WTC11 (cell line): ENCODE measurements at regions not wholly inside any gene's neighbourhood (a gene's known extent, or its start where the extent isn't known, plus 50 kb on each side); places are given as distances from the start of the nearest gene placed in this dataset.

Experiments
- ATAC-seq: fragments of 200-7000 bp; cut with Tn5 transposase; 2 replicates; pipeline ENCODE4 v1.10.0; 2021; ENCODE audit warnings: mild to moderate bottlenecking, moderate library complexity
- CTCF ChIA-PET: fragments of 300-600 bp; sonication (Branson Sonifier 250); formaldehyde crosslinking; loops from one replicate; lab custom pipeline; 2021; ENCODE audit warnings: antibody characterized with exemption; lab: Charles Lee
- POLR2A ChIA-PET: fragments of 350-600 bp; sonication (Branson Sonifier 250); formaldehyde crosslinking; loops from one replicate; lab custom pipeline; 2021; ENCODE audit warnings: antibody characterized with exemption; lab: Charles Lee
- DNase-seq: peaks from one replicate; pipeline ENCODE4 v3.0.0; 2021; ENCODE audit warnings: low spot score
- H3K27ac Mint-ChIP-seq: 2 replicates; pipeline ENCODE4 v1.8.0; 2021; ENCODE audit warnings: mixed read lengths
- H3K27me3 Mint-ChIP-seq: 2 replicates; pipeline ENCODE4 v1.8.0; 2021; ENCODE audit warnings: low read depth, mild to moderate bottlenecking, moderate library complexity, mixed read lengths
- H3K36me3 Mint-ChIP-seq: 2 replicates; pipeline ENCODE4 v1.8.0; 2021; ENCODE audit warnings: mixed read lengths
- H3K4me1 Mint-ChIP-seq: 2 replicates; pipeline ENCODE4 v1.8.0; 2022; ENCODE audit warnings: mixed read lengths
- H3K4me3 Mint-ChIP-seq: 2 replicates; pipeline ENCODE4 v1.8.0; 2021; ENCODE audit warnings: mild to moderate bottlenecking, moderate library complexity, mixed read lengths
- H3K9me3 Mint-ChIP-seq: 2 replicates; pipeline ENCODE4 v1.8.0; 2021; ENCODE audit warnings: mixed read lengths
- ATF3 ChIP-seq: sonication (generic); formaldehyde crosslinking; conservative IDR thresholded peaks from 2 replicates; pipeline ENCODE4 v1.8.1; 2022; ENCODE audit warnings: mild to moderate bottlenecking, missing genetic modification reagents
- CREM ChIP-seq: sonication (generic); formaldehyde crosslinking; IDR thresholded peaks from 2 replicates; pipeline ENCODE4 v1.8.1; 2022; ENCODE audit warnings: mild to moderate bottlenecking, missing genetic modification reagents, moderate library complexity
- E2F1 ChIP-seq: sonication (generic); formaldehyde crosslinking; IDR thresholded peaks from 2 replicates; pipeline ENCODE4 v1.8.0; 2022; ENCODE audit warnings: mild to moderate bottlenecking, missing genetic modification reagents
- E2F4 ChIP-seq: sonication (generic); formaldehyde crosslinking; IDR thresholded peaks from 2 replicates; pipeline ENCODE4 v1.8.1; 2022; ENCODE audit warnings: low read depth, mild to moderate bottlenecking, moderate library complexity, missing genetic modification reagents, borderline replicate concordance
- E2F5 ChIP-seq: sonication (generic); formaldehyde crosslinking; IDR thresholded peaks from 2 replicates; pipeline ENCODE4 v1.8.1; 2022; ENCODE audit warnings: mild to moderate bottlenecking, moderate library complexity, missing genetic modification reagents
- ESRRA ChIP-seq: sonication (generic); formaldehyde crosslinking; IDR thresholded peaks from 2 replicates; pipeline ENCODE4 v1.8.1; 2022; ENCODE audit warnings: mild to moderate bottlenecking, missing genetic modification reagents, borderline replicate concordance
- GTF2I ChIP-seq: fragments of 250-450 bp; sonication (Bioruptor Pico); conservative IDR thresholded peaks from 2 replicates; pipeline ENCODE4 v1.4.0; 2021; ENCODE audit warnings: mild to moderate bottlenecking
- HMGA2 ChIP-seq: fragments of 250-450 bp; sonication (Bioruptor Pico); IDR thresholded peaks from 2 replicates; pipeline ENCODE4 v1.4.0; 2021; ENCODE audit warnings: mild to moderate bottlenecking, moderate library complexity
- HMGXB4 ChIP-seq: sonication (generic); formaldehyde crosslinking; IDR thresholded peaks from 2 replicates; pipeline ENCODE4 v1.8.1; 2023; ENCODE audit warnings: mild to moderate bottlenecking, moderate library complexity, missing genetic modification reagents
- JAZF1 ChIP-seq: fragments of 250-450 bp; sonication (Bioruptor Pico); IDR thresholded peaks from 2 replicates; pipeline ENCODE4 v1.9.0; 2021; ENCODE audit warnings: moderate library complexity, mild to moderate bottlenecking, inconsistent platforms
- KAT7 ChIP-seq: sonication (generic); formaldehyde crosslinking; IDR thresholded peaks from 2 replicates; pipeline ENCODE4 v1.8.1; 2023; ENCODE audit warnings: missing genetic modification reagents, mild to moderate bottlenecking, borderline replicate concordance
- MAX ChIP-seq: sonication (generic); formaldehyde crosslinking; IDR thresholded peaks from 2 replicates; pipeline ENCODE4 v1.8.0; 2022; ENCODE audit warnings: mild to moderate bottlenecking, missing genetic modification reagents
- NFE2L1 ChIP-seq: sonication (generic); formaldehyde crosslinking; IDR thresholded peaks from 2 replicates; pipeline ENCODE4 v1.8.1; 2023; ENCODE audit warnings: missing genetic modification reagents
- NR1H2 ChIP-seq: sonication (generic); formaldehyde crosslinking; IDR thresholded peaks from 2 replicates; pipeline ENCODE4 v1.9.0; 2021; ENCODE audit warnings: mild to moderate bottlenecking, moderate library complexity, missing genetic modification reagents
- NR2C2 ChIP-seq: sonication (generic); formaldehyde crosslinking; IDR thresholded peaks from 2 replicates; pipeline ENCODE4 v1.8.0; 2022; ENCODE audit warnings: mild to moderate bottlenecking, missing genetic modification reagents
- SMAD4 ChIP-seq: sonication (generic); formaldehyde crosslinking; IDR thresholded peaks from 2 replicates; pipeline ENCODE4 v1.8.0; 2022; ENCODE audit warnings: mild to moderate bottlenecking, missing genetic modification reagents
- TCF7 ChIP-seq: sonication (generic); formaldehyde crosslinking; IDR thresholded peaks from 2 replicates; pipeline ENCODE4 v1.8.0; 2022; ENCODE audit warnings: mild to moderate bottlenecking, low read depth, missing genetic modification reagents, moderate library complexity
- TEAD4 ChIP-seq: sonication (generic); formaldehyde crosslinking; IDR thresholded peaks from 2 replicates; pipeline ENCODE4 v1.8.0; 2022; ENCODE audit warnings: mild to moderate bottlenecking, missing genetic modification reagents
- USF1 ChIP-seq: sonication (generic); formaldehyde crosslinking; IDR thresholded peaks from 2 replicates; pipeline ENCODE4 v1.8.0; 2022; ENCODE audit warnings: mild to moderate bottlenecking, missing genetic modification reagents
- ZNF281 ChIP-seq: sonication (generic); formaldehyde crosslinking; IDR thresholded peaks from 2 replicates; pipeline ENCODE4 v1.8.0; 2023; ENCODE audit warnings: mild to moderate bottlenecking, missing genetic modification reagents
- ZNF671 ChIP-seq: fragments of 250-450 bp; sonication (Bioruptor Pico); IDR thresholded peaks from 2 replicates; pipeline ENCODE4 v1.8.0; 2021; ENCODE audit warnings: mild to moderate bottlenecking

- TF ChIP-seq ZNF671 (CRISPR knock-in tag) (no peak), E2F5 (no peak), E2F4 (CRISPR knock-in tag) (no peak)
Measured at GRCh38 chr3:78178209-78178608, 1138.3 kb downstream of the ROBO2 start (continued).

GRCh38 chr3:78178740-78179363, 1139.0 kb downstream of the ROBO2 start:
- no peaks in the 10 kb centered on the region for H3K9me3 Mint-ChIP-seq
- POLR2A ChIA-PET, result no interaction called here
- no peak for TF ChIP-seq E2F1 (CRISPR knock-in tag)
- no peak for TF ChIP-seq SMAD4 (CRISPR knock-in tag)
- no peak for TF ChIP-seq JAZF1 (CRISPR knock-in tag)
- TF ChIP-seq ESRRA (CRISPR knock-in tag), result no peak
- TF ChIP-seq GTF2I (CRISPR knock-in tag), result no peak
- TF ChIP-seq NR1H2 (CRISPR knock-in tag), result no peak
- TF ChIP-seq HMGA2 (CRISPR knock-in tag), result no peak
- TF ChIP-seq KAT7 (CRISPR knock-in tag), result no peak
- TF ChIP-seq HMGXB4 (CRISPR knock-in tag), result no peak
- TF ChIP-seq TCF7, result no peak
- no peak for TF ChIP-seq TEAD4 (CRISPR knock-in tag)
- TF ChIP-seq ATF3 (CRISPR knock-in tag), result no peak
- TF ChIP-seq NR2C2, result no peak
- TF ChIP-seq USF1 (CRISPR knock-in tag), result no peak
- no peak for TF ChIP-seq CREM (CRISPR knock-in tag)
- no peak for TF ChIP-seq MAX (CRISPR knock-in tag)
- TF ChIP-seq ZNF281 (CRISPR knock-in tag), result no peak
- TF ChIP-seq NFE2L1 (CRISPR knock-in tag), result no peak
- TF ChIP-seq, all 79 proteins: peak for 0

More at GRCh38 chr3:78178740-78179363, 1139.0 kb downstream of the ROBO2 start:
- CTCF ChIA-PET, result no interaction called here
- DNase-seq, result no peak
- no peak for ATAC-seq
- peaks cover 12% of the 10 kb centered on the region for H3K4me1 Mint-ChIP-seq
- H3K36me3 Mint-ChIP-seq, result no peaks in the 10 kb centered on the region
- no peak overlapping the region for H3K4me3 Mint-ChIP-seq
- no peak overlapping the region for H3K27ac Mint-ChIP-seq
- no peaks in the 10 kb centered on the region for H3K27me3 Mint-ChIP-seq
